DND-41 (cell line): ENCODE measurements at regions not wholly inside any gene's neighbourhood (a gene's known extent, or its start where the extent isn't known, plus 50 kb on each side); places are given as distances from the start of the nearest gene placed in this dataset.
"Not testable (repeated sequence)": the region's sequence is repeated elsewhere in the genome, so short reads cannot be mapped to it uniquely, and the experiment has no call there.

Source experiments
- ATAC-seq: fragments of 200-7000 bp; cut with Tn5 transposase; 3 replicates; pipeline ENCODE4 v1.9.1; 2021; ENCODE audit warnings: low read depth; ENCODE audit not compliant: insufficient read depth
- DNase-seq: peaks from one replicate; pipeline ENCODE4 v3.0.0-alpha.2; 2020
- H2AFZ ChIP-seq: 2 replicates; pipeline ENCODE4 v1.6.0; 2012; ENCODE audit warnings: low read depth, low read length
- H3K27ac ChIP-seq: 2 replicates; pipeline ENCODE4 v1.5.1; 2012; ENCODE audit warnings: low read length, inconsistent platforms
- H3K27me3 ChIP-seq: fragments of 200-600 bp; sonication (generic); 2 replicates; pipeline ENCODE4 v1.6.0; 2012; ENCODE audit warnings: low read length, mild to moderate bottlenecking, inconsistent platforms; ENCODE audit not compliant: insufficient read depth, poor library complexity
- H3K36me3 ChIP-seq: 2 replicates; pipeline ENCODE4 v1.5.1; 2012; ENCODE audit warnings: low read length, inconsistent platforms; ENCODE audit not compliant: insufficient read depth
- H3K4me1 ChIP-seq: 2 replicates; pipeline ENCODE4 v1.5.1; 2012; ENCODE audit warnings: mild to moderate bottlenecking, low read length; ENCODE audit not compliant: insufficient read depth
- H3K4me2 ChIP-seq: 2 replicates; pipeline ENCODE4 v1.6.0; 2012; ENCODE audit warnings: mild to moderate bottlenecking, moderate library complexity, low read length, inconsistent platforms; ENCODE audit not compliant: insufficient read depth
- H3K4me3 ChIP-seq, 2 experiments: fragments of 200-600 bp in 1 of 2; shearing (Covaris generic) in 1 of 2; 2 replicates each; pipeline ENCODE4 v1.5.1; 2012 to 2016; ENCODE audit warnings: inconsistent platforms in 2 of 2, low read length in 2 of 2, mild to moderate bottlenecking in 2 of 2, low read depth in 1 of 2, moderate library complexity in 1 of 2
- H3K79me2 ChIP-seq: 2 replicates; pipeline ENCODE4 v1.6.0; 2012; ENCODE audit warnings: low read length, inconsistent platforms; ENCODE audit not compliant: insufficient read depth
- H3K9ac ChIP-seq: 2 replicates; pipeline ENCODE4 v1.6.0; 2012; ENCODE audit warnings: low read depth, mild to moderate bottlenecking, inconsistent platforms, low read length, moderate library complexity
- H3K9me3 ChIP-seq: 2 replicates; pipeline ENCODE4 v1.5.1; 2012; ENCODE audit warnings: low read length, moderate library complexity, mild to moderate bottlenecking, inconsistent platforms; ENCODE audit not compliant: insufficient read depth, severe bottlenecking
- H4K20me1 ChIP-seq: 2 replicates; pipeline ENCODE4 v1.6.0; 2012; ENCODE audit warnings: low read length; ENCODE audit not compliant: insufficient read depth
- EZH2 ChIP-seq: IDR thresholded peaks from 3 replicates; pipeline ENCODE4 v1.6.1; 2012; ENCODE audit warnings: borderline replicate concordance, low read depth, mild to moderate bottlenecking, moderate library complexity, low read length, inconsistent platforms; ENCODE audit not compliant: severe bottlenecking
- TF ChIP-seq, protein P1 (sequence below): IDR thresholded peaks from 2 replicates; pipeline ENCODE4 v1.5.1; 2012; ENCODE audit warnings: borderline replicate concordance, low read length, moderate library complexity, mild to moderate bottlenecking; ENCODE audit not compliant: poor library complexity, severe bottlenecking; ENCODE audit errors: extremely low read depth

DNA sequence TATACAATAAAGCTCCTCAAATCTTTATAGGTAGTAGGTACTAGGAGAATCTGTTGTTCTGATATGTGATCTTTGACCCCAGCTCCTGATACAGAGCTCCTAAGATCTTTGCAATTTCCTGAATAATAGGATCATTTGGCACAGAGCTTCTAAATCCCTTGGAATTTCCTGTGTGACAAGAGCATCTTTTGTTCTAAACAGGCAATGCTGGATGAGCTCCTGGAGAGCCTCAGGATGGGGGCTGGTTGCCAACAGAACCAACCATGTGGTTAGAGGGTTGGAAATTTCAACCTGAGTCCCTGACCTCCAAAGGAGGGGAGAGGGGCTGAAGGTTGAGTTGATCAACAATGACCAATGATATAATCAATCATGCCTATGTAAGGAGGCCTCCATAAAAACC is 629.0 kb downstream of the CCSER2 start:
- TF ChIP-seq, protein P1, sequence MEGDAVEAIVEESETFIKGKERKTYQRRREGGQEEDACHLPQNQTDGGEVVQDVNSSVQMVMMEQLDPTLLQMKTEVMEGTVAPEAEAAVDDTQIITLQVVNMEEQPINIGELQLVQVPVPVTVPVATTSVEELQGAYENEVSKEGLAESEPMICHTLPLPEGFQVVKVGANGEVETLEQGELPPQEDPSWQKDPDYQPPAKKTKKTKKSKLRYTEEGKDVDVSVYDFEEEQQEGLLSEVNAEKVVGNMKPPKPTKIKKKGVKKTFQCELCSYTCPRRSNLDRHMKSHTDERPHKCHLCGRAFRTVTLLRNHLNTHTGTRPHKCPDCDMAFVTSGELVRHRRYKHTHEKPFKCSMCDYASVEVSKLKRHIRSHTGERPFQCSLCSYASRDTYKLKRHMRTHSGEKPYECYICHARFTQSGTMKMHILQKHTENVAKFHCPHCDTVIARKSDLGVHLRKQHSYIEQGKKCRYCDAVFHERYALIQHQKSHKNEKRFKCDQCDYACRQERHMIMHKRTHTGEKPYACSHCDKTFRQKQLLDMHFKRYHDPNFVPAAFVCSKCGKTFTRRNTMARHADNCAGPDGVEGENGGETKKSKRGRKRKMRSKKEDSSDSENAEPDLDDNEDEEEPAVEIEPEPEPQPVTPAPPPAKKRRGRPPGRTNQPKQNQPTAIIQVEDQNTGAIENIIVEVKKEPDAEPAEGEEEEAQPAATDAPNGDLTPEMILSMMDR, result no peak
- no peak for TF ChIP-seq EZH2

DNA sequence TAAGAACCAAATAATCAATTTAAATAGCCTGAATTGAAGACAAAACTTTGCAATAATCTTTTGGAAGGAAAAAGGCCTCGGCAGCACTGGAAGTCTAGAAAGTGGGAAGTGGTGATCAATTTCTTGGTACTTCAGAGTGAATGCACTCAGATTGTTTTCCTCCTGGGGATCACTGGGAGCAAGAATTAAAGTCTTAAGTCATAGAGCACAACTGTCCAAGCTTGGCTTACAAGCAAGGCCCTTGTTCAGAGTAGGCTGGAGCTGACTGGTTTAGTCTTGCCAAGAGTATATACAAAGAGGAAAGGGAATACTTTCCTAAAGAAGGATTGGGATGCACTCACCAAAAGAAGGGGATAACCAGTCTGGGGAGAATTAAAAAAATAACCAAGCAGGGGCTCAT is 637.1 kb downstream of the CCSER2 start:
- Histone ChIP-seq H4K20me1 (no peaks in the 10 kb centered on the region), H3K27ac (no peak overlapping the region), H3K36me3 (no peaks in the 10 kb centered on the region), H3K4me1 (no peaks in the 10 kb centered on the region), H3K9me3 (no peaks in the 10 kb centered on the region), H3K4me2 (no peak overlapping the region), H2AFZ (no peak overlapping the region), H3K9ac (no peak overlapping the region), H3K4me3 (no peak overlapping the region), H3K27me3 (no peaks in the 10 kb centered on the region), H3K79me2 (no peaks in the 10 kb centered on the region)
- no peak for ATAC-seq
- no peak for DNase-seq
- TF ChIP-seq, protein P1, result no peak
- TF ChIP-seq EZH2, result no peak

More for the DNA sequence above, 629.0 kb downstream of the CCSER2 start:
- Histone ChIP-seq H2AFZ (no peak overlapping the region), H3K4me1 (no peaks in the 10 kb centered on the region), H3K4me3 (no peak overlapping the region), H3K9me3 (no peaks in the 10 kb centered on the region), H3K27ac (no peak overlapping the region), H3K27me3 (no peaks in the 10 kb centered on the region), H3K4me2 (no peak overlapping the region), H3K79me2 (no peaks in the 10 kb centered on the region), H4K20me1 (no peaks in the 10 kb centered on the region), H3K36me3 (no peaks in the 10 kb centered on the region), H3K9ac (no peak overlapping the region)
- ATAC-seq, result no peak
- no peak for DNase-seq

DNA sequence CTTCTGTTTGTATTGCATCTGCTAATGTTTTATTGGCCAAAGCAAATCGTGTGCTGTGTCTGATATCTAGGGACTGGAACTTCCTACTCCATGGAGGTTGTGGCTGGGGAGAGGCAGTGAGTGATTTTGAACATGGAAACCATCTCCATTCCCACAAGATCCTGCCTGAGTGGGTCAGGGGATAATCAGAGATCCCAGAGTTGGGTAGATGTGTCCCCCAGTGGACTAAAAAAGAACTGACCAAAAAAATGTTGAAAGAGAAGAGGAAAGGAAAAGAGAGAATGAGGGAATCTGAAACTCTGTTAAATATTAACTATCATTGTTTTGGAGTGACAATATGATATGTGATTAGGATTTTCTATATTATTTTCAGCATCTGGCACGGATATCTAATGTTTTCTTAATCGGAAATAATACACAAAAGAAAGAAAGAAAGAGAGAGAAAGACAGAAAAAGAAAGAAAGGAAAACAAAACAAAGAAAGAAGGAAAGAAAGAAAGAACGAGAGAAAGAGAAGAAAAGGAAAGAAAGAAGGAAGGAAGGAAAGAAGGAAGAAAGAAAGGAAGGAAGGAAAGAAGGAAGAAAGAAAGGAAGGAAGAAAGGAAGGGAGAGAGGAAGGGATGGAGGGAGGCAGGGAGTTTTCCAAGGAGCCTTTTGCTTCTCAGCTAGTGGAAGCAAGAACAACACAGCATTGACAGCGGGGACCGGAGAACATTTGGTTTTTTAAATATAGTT is 638.5 kb downstream of the CCSER2 start:
- ATAC-seq (no peak), DNase-seq (no peak)
- Histone ChIP-seq H4K20me1 (no peaks in the 10 kb centered on the region), H3K9ac (no peak overlapping the region), H3K27ac (no peak overlapping the region), H3K79me2 (no peaks in the 10 kb centered on the region), H3K36me3 (no peaks in the 10 kb centered on the region), H2AFZ (no peak overlapping the region), H3K27me3 (no peaks in the 10 kb centered on the region), H3K9me3 (no peaks in the 10 kb centered on the region), H3K4me3 (no peak overlapping the region), H3K4me1 (no peaks in the 10 kb centered on the region), H3K4me2 (no peak overlapping the region)
- TF ChIP-seq, protein P1, result no peak
- no peak for TF ChIP-seq EZH2

DNA sequence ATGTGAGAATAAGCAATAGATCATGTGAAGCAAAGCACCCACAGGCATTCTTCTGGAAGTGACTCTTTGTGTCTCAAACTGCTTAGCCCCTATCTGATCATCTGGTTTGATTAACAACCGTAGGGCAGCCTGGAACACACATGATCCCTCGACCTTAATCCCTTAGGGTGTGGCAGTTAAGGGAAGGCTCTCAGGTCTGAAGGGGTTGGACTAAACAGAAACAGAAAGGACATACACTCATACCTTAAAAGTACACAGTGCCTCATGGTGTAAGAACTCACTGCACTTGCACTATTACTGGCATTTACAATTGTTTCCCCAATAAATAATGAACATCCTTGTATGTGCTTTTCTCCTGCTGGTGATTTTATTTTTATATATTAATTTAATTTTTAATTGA is 640.9 kb downstream of the CCSER2 start:
- H3K27ac ChIP-seq, H3K79me2 ChIP-seq, H3K4me1 ChIP-seq, H2AFZ ChIP-seq, H3K9ac ChIP-seq, H3K4me3 ChIP-seq, ATAC-seq, H3K36me3 ChIP-seq, DNase-seq, H3K27me3 ChIP-seq, H3K4me2 ChIP-seq, H4K20me1 ChIP-seq, H3K9me3 ChIP-seq: not testable (repeated sequence)
